GM04504 (cell line): ENCODE measurements at regions not wholly inside any gene's neighbourhood (a gene's known extent, or its start where the extent isn't known, plus 50 kb on each side); places are given as distances from the start of the nearest gene placed in this dataset.

ENCODE experiments used
- DNase-seq: peaks from one replicate; pipeline ENCODE4 v3.0.0-alpha.2; 2012; ENCODE audit warnings: low read depth

- no peak for DNase-seq
Observed at GRCh38 chr2:16411788-16412187, 253.8 kb downstream of the CYRIA start.

GRCh38 chr2:16409849-16410248, 255.8 kb downstream of the CYRIA start:
- DNase-seq: no peak

GRCh38 chr2:16409006-16409390, 256.6 kb downstream of the CYRIA start:
- no peak for DNase-seq

GRCh38 chr2:16408331-16409005, 257.2 kb downstream of the CYRIA start:
- no peak for DNase-seq

- no peak for DNase-seq
Observed at GRCh38 chr2:16407358-16407757, 258.3 kb downstream of the CYRIA start.

- no peak for DNase-seq
Observed at GRCh38 chr2:16406496-16407289, 258.9 kb downstream of the CYRIA start.

- no peak for DNase-seq
Observed at GRCh38 chr2:16405551-16405950, 260.1 kb downstream of the CYRIA start.

GRCh38 chr2:16404551-16405300, 260.9 kb downstream of the CYRIA start:
- DNase-seq: no peak

- no peak for DNase-seq
Observed at GRCh38 chr2:16404146-16404545, 261.5 kb downstream of the CYRIA start.

- DNase-seq: no peak
Observed at GRCh38 chr2:16402891-16403290, 262.7 kb downstream of the CYRIA start.

GRCh38 chr2:16401761-16402300, 263.8 kb downstream of the CYRIA start:
- no peak for DNase-seq

- DNase-seq: no peak
Observed at GRCh38 chr2:16400127-16400623, 265.5 kb downstream of the CYRIA start.

GRCh38 chr2:16398486-16399043, 267.1 kb downstream of the CYRIA start:
- no peak for DNase-seq

GRCh38 chr2:16397681-16398475, 267.8 kb downstream of the CYRIA start:
- DNase-seq: no peak

- no peak for DNase-seq
Observed at GRCh38 chr2:16396986-16397385, 268.6 kb downstream of the CYRIA start.

GRCh38 chr2:16396171-16396570, 269.5 kb downstream of the CYRIA start:
- no peak for DNase-seq

GRCh38 chr2:16395601-16396000, 270.0 kb downstream of the CYRIA start:
- DNase-seq: no peak

- DNase-seq: no peak
Observed at GRCh38 chr2:16394986-16395550, 270.6 kb downstream of the CYRIA start.

- no peak for DNase-seq
Observed at GRCh38 chr2:16394072-16394985, 271.3 kb downstream of the CYRIA start.
